Natural killer cell (primary cell): ENCODE measurements at regions not wholly inside any gene's neighbourhood (a gene's known extent, or its start where the extent isn't known, plus 50 kb on each side); places are given as distances from the start of the nearest gene placed in this dataset.

ENCODE experiments used
- ATAC-seq, 3 donors: fragments of 150-1000 bp in 2 of 3; fragments of 200-7000 bp in 1 of 3; cut with Tn5 transposase; 1 replicate in 1 of 3; 2 replicates in 2 of 3; pipeline ENCODE4 v1.10.0; 2021; ENCODE audit warnings: mild to moderate bottlenecking in 2 of 3, moderate library complexity in 2 of 3
- DNase-seq, 2 donors: peaks; one replicate each; pipeline versions ENCODE4 v3.0.0 to v3.0.0-alpha.2; 2013 to 2021; ENCODE audit warnings: mixed read lengths in 1 of 2
- H3K27ac ChIP-seq: one replicate; pipeline ENCODE4 v1.5.1; 2013; ENCODE audit warnings: mild to moderate bottlenecking, low read length
- H3K27me3 ChIP-seq: one replicate; pipeline ENCODE4 v1.6.1; 2013; ENCODE audit warnings: low read length; ENCODE audit not compliant: control insufficient read depth, insufficient read depth
- H3K36me3 ChIP-seq: one replicate; pipeline ENCODE4 v1.6.1; 2013; ENCODE audit warnings: low read length; ENCODE audit not compliant: control insufficient read depth, insufficient read depth
- H3K4me1 ChIP-seq: one replicate; pipeline ENCODE4 v1.6.1; 2013; ENCODE audit warnings: low read length; ENCODE audit not compliant: control insufficient read depth, insufficient read depth
- H3K4me3 ChIP-seq: one replicate; pipeline ENCODE4 v1.5.1; 2013; ENCODE audit warnings: low read length
- H3K9me3 ChIP-seq: one replicate; pipeline ENCODE4 v1.6.1; 2013; ENCODE audit warnings: low read length; ENCODE audit not compliant: control insufficient read depth, insufficient read depth
- H3K27ac Mint-ChIP-seq, 2 donors: one replicate each; pipeline ENCODE4 v1.8.0; 2022; ENCODE audit warnings: mild to moderate bottlenecking in 2 of 2, mixed read lengths in 2 of 2, moderate library complexity in 1 of 2
- H3K27me3 Mint-ChIP-seq, 2 donors: one replicate each; pipeline ENCODE4 v1.8.0; 2022; ENCODE audit warnings: low read depth in 2 of 2, mixed read lengths in 2 of 2
- H3K36me3 Mint-ChIP-seq: one replicate; pipeline ENCODE4 v1.8.0; 2022; ENCODE audit warnings: mixed read lengths
- H3K4me1 Mint-ChIP-seq, 2 donors: one replicate each; pipeline ENCODE4 v1.8.0; 2022; ENCODE audit warnings: mixed read lengths in 2 of 2
- H3K4me3 Mint-ChIP-seq: one replicate; pipeline ENCODE4 v1.8.0; 2022; ENCODE audit warnings: mild to moderate bottlenecking, moderate library complexity, mixed read lengths
- H3K9me3 Mint-ChIP-seq, 2 donors: one replicate each; pipeline ENCODE4 v1.8.0; 2022; ENCODE audit warnings: mixed read lengths in 2 of 2
- CTCF ChIP-seq: fragments of 200-600 bp; IDR thresholded peaks from one replicate; pipeline ENCODE4 v1.8.0; 2022; ENCODE audit warnings: antibody characterized with exemption
- WGBS: methylation state at CpG from one replicate; pipeline ENCODE4 v1.1.7; 2013; ENCODE audit warnings: missing lambda C conversion rate; ENCODE audit not compliant: insufficient coverage; 5-methylcytosine and 5-hydroxymethylcytosine counted together
- intact Hi-C: fragments of 100-400 bp; cut with micrococcal nuclease; formaldehyde crosslinking; loops from one replicate; pipeline ENCODE4 v1.14.2; 2022

- H3K4me3 Mint-ChIP-seq = no peak overlapping the region
- H3K9me3 ChIP-seq = no peaks in the 10 kb centered on the region
- no peaks in the 10 kb centered on the region for H3K36me3 Mint-ChIP-seq
Measured at GRCh38 chr15:77825546-77825945, 192.8 kb upstream of the LINGO1 start.

GRCh38 chr15:77825252-77825542, 192.5 kb upstream of the LINGO1 start:
- WGBS = 79% methylated on average over 3 of the region's 3 CpGs
- no peak overlapping the region for H3K27ac Mint-ChIP-seq
- no peaks in the 10 kb centered on the region for H3K4me1 Mint-ChIP-seq
- peaks cover 19 to 21% of the 10 kb centered on the region in 2 donors for H3K27me3 Mint-ChIP-seq
- intact Hi-C loops = no loop called here
- no peaks in the 10 kb centered on the region for H3K36me3 Mint-ChIP-seq
- H3K36me3 ChIP-seq = no peaks in the 10 kb centered on the region
- no peaks in the 10 kb centered on the region for H3K4me1 ChIP-seq
- no peak overlapping the region for H3K4me3 Mint-ChIP-seq
- no peak overlapping the region for H3K27ac ChIP-seq
- H3K9me3 ChIP-seq = no peaks in the 10 kb centered on the region
- H3K27me3 ChIP-seq = peaks cover 4% of the 10 kb centered on the region
- no peak overlapping the region for H3K4me3 ChIP-seq
- ATAC-seq = no peak
- TF ChIP-seq CTCF = no peak
- no peaks in the 10 kb centered on the region for H3K9me3 Mint-ChIP-seq
- DNase-seq = no peak

More at GRCh38 chr15:77825546-77825945, 192.8 kb upstream of the LINGO1 start:
- H3K27me3 ChIP-seq = peaks cover 3% of the 10 kb centered on the region
- H3K27me3 Mint-ChIP-seq = peaks cover 17 to 19% of the 10 kb centered on the region in 2 donors
- H3K36me3 ChIP-seq = no peaks in the 10 kb centered on the region
- no peaks in the 10 kb centered on the region for H3K4me1 ChIP-seq
- ATAC-seq (no peak), DNase-seq (no peak)
- no peak overlapping the region for H3K27ac Mint-ChIP-seq
- WGBS = 92% methylated on average over 7 of the region's 7 CpGs
- intact Hi-C loops = no loop called here
- H3K27ac ChIP-seq = no peak overlapping the region
- TF ChIP-seq CTCF = no peak
- H3K4me1 Mint-ChIP-seq = no peaks in the 10 kb centered on the region
- no peaks in the 10 kb centered on the region for H3K9me3 Mint-ChIP-seq
- H3K4me3 ChIP-seq = no peak overlapping the region

- Histone ChIP-seq H3K9me3 (no peaks in the 10 kb centered on the region), H3K4me3 (no peak overlapping the region), H3K27me3 (peaks cover 4% of the 10 kb centered on the region), H3K27ac (no peak overlapping the region), H3K4me1 (no peaks in the 10 kb centered on the region), H3K36me3 (no peaks in the 10 kb centered on the region)
- DNase-seq = no peak
- H3K4me3 Mint-ChIP-seq = no peak overlapping the region
- H3K27me3 Mint-ChIP-seq = peaks cover 19 to 21% of the 10 kb centered on the region in 2 donors
- no peaks in the 10 kb centered on the region for H3K9me3 Mint-ChIP-seq
- 80% methylated on average over 13 of the region's 13 CpGs for WGBS
- H3K27ac Mint-ChIP-seq = no peak overlapping the region
- no peak for ATAC-seq
- TF ChIP-seq CTCF = no peak
- intact Hi-C loops = no loop called here
- H3K36me3 Mint-ChIP-seq = no peaks in the 10 kb centered on the region
- H3K4me1 Mint-ChIP-seq = no peaks in the 10 kb centered on the region
Measured at GRCh38 chr15:77824361-77825251, 191.9 kb upstream of the LINGO1 start.

GRCh38 chr15:77823736-77824135, 191.0 kb upstream of the LINGO1 start:
- intact Hi-C loops = no loop called here

More at GRCh38 chr15:77823736-77824135, 191.0 kb upstream of the LINGO1 start:
- Histone ChIP-seq H3K9me3 (no peaks in the 10 kb centered on the region), H3K4me1 (no peaks in the 10 kb centered on the region), H3K36me3 (no peaks in the 10 kb centered on the region), H3K27ac (no peak overlapping the region), H3K4me3 (no peak overlapping the region), H3K27me3 (peaks cover 4% of the 10 kb centered on the region)
- ATAC-seq (no peak), DNase-seq (no peak)
- Mint-ChIP-seq H3K27ac (no peak overlapping the region), H3K36me3 (no peaks in the 10 kb centered on the region), H3K4me1 (no peaks in the 10 kb centered on the region), H3K27me3 (peaks cover 19 to 21% of the 10 kb centered on the region in 2 donors), H3K9me3 (no peaks in the 10 kb centered on the region), H3K4me3 (no peak overlapping the region)
- 77% methylated on average over 4 of the region's 4 CpGs for WGBS
- no peak for TF ChIP-seq CTCF
